RPMI8226 (cell line): ENCODE measurements at regions not wholly inside any gene's neighbourhood (a gene's known extent, or its start where the extent isn't known, plus 50 kb on each side); places are given as distances from the start of the nearest gene placed in this dataset.
"Not testable (repeated sequence)": the region's sequence is repeated elsewhere in the genome, so short reads cannot be mapped to it uniquely, and the experiment has no call there.

Experiments used
- DNase-seq: peaks from one replicate; pipeline ENCODE4 v3.0.0-alpha.2; 2015

GRCh38 chr2:13758412-13758811, 874.1 kb upstream of the LRATD1 start:
- no peak for DNase-seq

GRCh38 chr2:13768274-13768673, 864.2 kb upstream of the LRATD1 start:
- DNase-seq = no peak

GRCh38 chr2:13770279-13770678, 862.2 kb upstream of the LRATD1 start:
- no peak for DNase-seq

- no peak for DNase-seq
Measured at GRCh38 chr2:13779996-13780395, 852.5 kb upstream of the LRATD1 start.

GRCh38 chr2:13791019-13791547, 841.4 kb upstream of the LRATD1 start:
- DNase-seq = no peak

- no peak for DNase-seq
Measured at GRCh38 chr2:13806539-13806938, 826.0 kb upstream of the LRATD1 start.

- no peak for DNase-seq
Measured at GRCh38 chr2:13813236-13813635, 819.3 kb upstream of the LRATD1 start.

- DNase-seq = no peak
Measured at GRCh38 chr2:13818002-13818401, 814.5 kb upstream of the LRATD1 start.

GRCh38 chr2:13819896-13820295, 812.6 kb upstream of the LRATD1 start:
- no peak for DNase-seq

- DNase-seq = no peak
Measured at GRCh38 chr2:13821255-13821880, 811.1 kb upstream of the LRATD1 start.

- no peak for DNase-seq
Measured at GRCh38 chr2:13822365-13822764, 810.2 kb upstream of the LRATD1 start.

- DNase-seq = no peak
Measured at GRCh38 chr2:13826314-13826853, 806.1 kb upstream of the LRATD1 start.

- DNase-seq = no peak
Measured at GRCh38 chr2:13858626-13859025, 773.9 kb upstream of the LRATD1 start.

GRCh38 chr2:13868275-13868674, 764.2 kb upstream of the LRATD1 start:
- DNase-seq = not testable (repeated sequence)

GRCh38 chr2:13876491-13877037, 756.0 kb upstream of the LRATD1 start:
- DNase-seq = no peak

GRCh38 chr2:13877571-13877970, 754.9 kb upstream of the LRATD1 start:
- DNase-seq = no peak

- no peak for DNase-seq
Measured at GRCh38 chr2:13884291-13884976, 748.1 kb upstream of the LRATD1 start.

GRCh38 chr2:13901526-13901925, 731.0 kb upstream of the LRATD1 start:
- no peak for DNase-seq

- DNase-seq = no peak
Measured at GRCh38 chr2:13905831-13906230, 726.7 kb upstream of the LRATD1 start.

GRCh38 chr2:13916066-13916465, 716.5 kb upstream of the LRATD1 start:
- no peak for DNase-seq

- DNase-seq = no peak
Measured at GRCh38 chr2:13917958-13918357, 714.6 kb upstream of the LRATD1 start.

- no peak for DNase-seq
Measured at GRCh38 chr2:13919981-13920382, 712.5 kb upstream of the LRATD1 start.

GRCh38 chr2:13921245-13921644, 711.3 kb upstream of the LRATD1 start:
- no peak for DNase-seq

GRCh38 chr2:13923823-13924222, 708.7 kb upstream of the LRATD1 start:
- DNase-seq = no peak
